GM12873 (cell line): ENCODE measurements at regions not wholly inside any gene's neighbourhood (a gene's known extent, or its start where the extent isn't known, plus 50 kb on each side); places are given as distances from the start of the nearest gene placed in this dataset.

Source experiments
- CTCF ChIP-seq: IDR thresholded peaks from 2 replicates; pipeline ENCODE4 v1.5.1; 2012; ENCODE audit warnings: low read depth, mild to moderate bottlenecking, moderate library complexity, low read length, control low read depth; ENCODE audit not compliant: insufficient read depth; ENCODE audit errors: missing control alignments

GRCh38 chr13:86559901-86560300 lies 760.7 kb upstream of the SLITRK6 start:
- no peak for TF ChIP-seq CTCF

GRCh38 chr13:86562866-86563265 lies 763.6 kb upstream of the SLITRK6 start:
- no peak for TF ChIP-seq CTCF

- TF ChIP-seq CTCF = no peak
Observed at GRCh38 chr13:86563308-86563707, 764.1 kb upstream of the SLITRK6 start.

GRCh38 chr13:86567119-86567518 lies 767.9 kb upstream of the SLITRK6 start:
- no peak for TF ChIP-seq CTCF

- no peak for TF ChIP-seq CTCF
Observed at GRCh38 chr13:86569119-86569518, 769.9 kb upstream of the SLITRK6 start.

GRCh38 chr13:86569974-86570373 lies 770.8 kb upstream of the SLITRK6 start:
- no peak for TF ChIP-seq CTCF

- TF ChIP-seq CTCF = no peak
Observed at GRCh38 chr13:86572115-86572514, 772.9 kb upstream of the SLITRK6 start.
